Fibroblast of lung (primary cell): ENCODE measurements at regions not wholly inside any gene's neighbourhood (a gene's known extent, or its start where the extent isn't known, plus 50 kb on each side); places are given as distances from the start of the nearest gene placed in this dataset.

ENCODE experiments used
- EZH2 ChIP-seq: IDR thresholded peaks from 2 replicates; pipeline ENCODE4 v1.5.1; 2012; ENCODE audit warnings: low read length, control low read depth, mild to moderate bottlenecking; ENCODE audit errors: missing control alignments
- TF ChIP-seq, protein P1 (sequence below), 2 donors: IDR thresholded peaks in 1 of 2; conservative IDR thresholded peaks in 1 of 2; 1 replicate in 1 of 2; 2 replicates in 1 of 2; pipeline ENCODE4 v1.5.1; 2011 to 2012; ENCODE audit warnings: low read length in 2 of 2, control low read depth in 1 of 2, inconsistent platforms in 1 of 2, low read depth in 1 of 2, mild to moderate bottlenecking in 1 of 2

- TF ChIP-seq, protein P1, sequence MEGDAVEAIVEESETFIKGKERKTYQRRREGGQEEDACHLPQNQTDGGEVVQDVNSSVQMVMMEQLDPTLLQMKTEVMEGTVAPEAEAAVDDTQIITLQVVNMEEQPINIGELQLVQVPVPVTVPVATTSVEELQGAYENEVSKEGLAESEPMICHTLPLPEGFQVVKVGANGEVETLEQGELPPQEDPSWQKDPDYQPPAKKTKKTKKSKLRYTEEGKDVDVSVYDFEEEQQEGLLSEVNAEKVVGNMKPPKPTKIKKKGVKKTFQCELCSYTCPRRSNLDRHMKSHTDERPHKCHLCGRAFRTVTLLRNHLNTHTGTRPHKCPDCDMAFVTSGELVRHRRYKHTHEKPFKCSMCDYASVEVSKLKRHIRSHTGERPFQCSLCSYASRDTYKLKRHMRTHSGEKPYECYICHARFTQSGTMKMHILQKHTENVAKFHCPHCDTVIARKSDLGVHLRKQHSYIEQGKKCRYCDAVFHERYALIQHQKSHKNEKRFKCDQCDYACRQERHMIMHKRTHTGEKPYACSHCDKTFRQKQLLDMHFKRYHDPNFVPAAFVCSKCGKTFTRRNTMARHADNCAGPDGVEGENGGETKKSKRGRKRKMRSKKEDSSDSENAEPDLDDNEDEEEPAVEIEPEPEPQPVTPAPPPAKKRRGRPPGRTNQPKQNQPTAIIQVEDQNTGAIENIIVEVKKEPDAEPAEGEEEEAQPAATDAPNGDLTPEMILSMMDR (conservative IDR thresholded peaks at IDR 0.05 in 1 of 2, IDR thresholded peaks at IDR 0.05 in 1 of 2; ENCODE audit: low read depth in 1 of 2, low read length in 2 of 2) = no peak
- TF ChIP-seq EZH2 = no peak
These were observed 234.0 kb downstream of the IRX2 start for GRCh38 chr5:2517451-2517850.
